SW 1271 (cell line): ENCODE measurements at regions not wholly inside any gene's neighbourhood (a gene's known extent, or its start where the extent isn't known, plus 50 kb on each side); places are given as distances from the start of the nearest gene placed in this dataset.

Experiments used
- DNase-seq, 2 experiments: peaks; one replicate each; lab custom pipeline; 2025; lab: John Stamatoyannopoulos, UW

GRCh38 chr13:97057176-97057575 is 62.9 kb upstream of the OXGR1 start:
- DNase-seq = no peak

GRCh38 chr13:97058391-97058790 is 64.1 kb upstream of the OXGR1 start:
- DNase-seq = no peak

- DNase-seq = no peak
Observed at GRCh38 chr13:97058926-97059325, 64.7 kb upstream of the OXGR1 start.

- no peak for DNase-seq
Observed at GRCh38 chr13:97067017-97067895, 73.0 kb upstream of the OXGR1 start.

- DNase-seq = no peak
Observed at GRCh38 chr13:97068151-97068550, 73.9 kb upstream of the OXGR1 start.

GRCh38 chr13:97069050-97069815 is 75.0 kb upstream of the OXGR1 start:
- no peak for DNase-seq

- DNase-seq = no peak
Observed at GRCh38 chr13:97072297-97072696, 78.0 kb upstream of the OXGR1 start.

GRCh38 chr13:97074618-97075017 is 80.3 kb upstream of the OXGR1 start:
- DNase-seq = no peak

GRCh38 chr13:97076898-97077297 is 82.6 kb upstream of the OXGR1 start:
- no peak for DNase-seq

GRCh38 chr13:97077341-97077740 is 83.1 kb upstream of the OXGR1 start:
- no peak for DNase-seq

- DNase-seq = no peak
Observed at GRCh38 chr13:97079726-97080125, 85.5 kb upstream of the OXGR1 start.

GRCh38 chr13:97082461-97083207 is 88.4 kb upstream of the OXGR1 start:
- no peak for DNase-seq

GRCh38 chr13:97091196-97091595 is 96.9 kb upstream of the OXGR1 start:
- no peak for DNase-seq

GRCh38 chr13:97100821-97101220 is 106.5 kb upstream of the OXGR1 start:
- no peak for DNase-seq

GRCh38 chr13:97101912-97102708 is 107.8 kb upstream of the OXGR1 start:
- no peak for DNase-seq

- no peak for DNase-seq
Observed at GRCh38 chr13:97106323-97106722, 112.0 kb upstream of the OXGR1 start.

GRCh38 chr13:97107815-97108529 is 113.7 kb upstream of the OXGR1 start:
- no peak for DNase-seq

- DNase-seq = no peak
Observed at GRCh38 chr13:97108530-97108900, 113.6 kb upstream of the MBNL2 start.

GRCh38 chr13:97109256-97109655 is 112.9 kb upstream of the MBNL2 start:
- no peak for DNase-seq

GRCh38 chr13:97109841-97110492 is 112.2 kb upstream of the MBNL2 start:
- DNase-seq = peak; percentile 52 to 75

GRCh38 chr13:97110936-97111335 is 111.2 kb upstream of the MBNL2 start:
- DNase-seq = no peak
